GM13977 (cell line): ENCODE measurements at regions not wholly inside any gene's neighbourhood (a gene's known extent, or its start where the extent isn't known, plus 50 kb on each side); places are given as distances from the start of the nearest gene placed in this dataset.
"Not testable (repeated sequence)": the region's sequence is repeated elsewhere in the genome, so short reads cannot be mapped to it uniquely, and the experiment has no call there.

Experiments used
- DNase-seq: peaks from one replicate; pipeline ENCODE4 v3.0.0; 2012; ENCODE audit warnings: low spot score
- CTCF ChIP-seq: IDR thresholded peaks from 2 replicates; pipeline ENCODE4 v1.5.1; 2012; ENCODE audit warnings: mild to moderate bottlenecking, control low read depth; ENCODE audit not compliant: insufficient read depth; ENCODE audit errors: extremely low read depth, missing control alignments
- in situ Hi-C: fragments of 300-500 bp; cut with MboI; formaldehyde crosslinking; loops from one replicate; pipeline ENCODE4 v1.12.0; 2022; ENCODE audit warnings: low sequenced_read_pairs, low pct_unique_long_range_greater_than_20kb, mixed read lengths, inconsistent platforms; ENCODE audit not compliant: unreplicated experiment

GRCh38 chr5:159514229-159514810 is 184.0 kb upstream of the IL12B start:
- in situ Hi-C loops = no loop called here
- no peak for TF ChIP-seq CTCF
- DNase-seq = no peak

GRCh38 chr5:159515197-159515596 is 184.9 kb upstream of the IL12B start:
- in situ Hi-C loops = no loop called here
- TF ChIP-seq CTCF = no peak
- DNase-seq = no peak

- in situ Hi-C loops = no loop called here
- DNase-seq = peak; percentile 70
- peak; percentile 93 for TF ChIP-seq CTCF
Observed at GRCh38 chr5:159515909-159516415, 185.7 kb upstream of the IL12B start.

- TF ChIP-seq CTCF = no peak
- DNase-seq = no peak
- in situ Hi-C loops = no loop called here
Observed at GRCh38 chr5:159518371-159518770, 188.1 kb upstream of the IL12B start.

GRCh38 chr5:159519365-159519764 is 189.1 kb upstream of the IL12B start:
- no peak for TF ChIP-seq CTCF
- no peak for DNase-seq
- in situ Hi-C loops = no loop called here

GRCh38 chr5:159522841-159523240 is 192.6 kb upstream of the IL12B start:
- in situ Hi-C loops = no loop called here
- TF ChIP-seq CTCF = no peak
- DNase-seq = no peak

- DNase-seq, in situ Hi-C loops: not testable (repeated sequence)
Observed at GRCh38 chr5:159524279-159524678, 194.0 kb upstream of the IL12B start.
